ENCODE measurements at regions not wholly inside any gene's neighbourhood (a gene's known extent, or its start where the extent isn't known, plus 50 kb on each side); places are given as distances from the start of the nearest gene placed in this dataset.

DNA sequence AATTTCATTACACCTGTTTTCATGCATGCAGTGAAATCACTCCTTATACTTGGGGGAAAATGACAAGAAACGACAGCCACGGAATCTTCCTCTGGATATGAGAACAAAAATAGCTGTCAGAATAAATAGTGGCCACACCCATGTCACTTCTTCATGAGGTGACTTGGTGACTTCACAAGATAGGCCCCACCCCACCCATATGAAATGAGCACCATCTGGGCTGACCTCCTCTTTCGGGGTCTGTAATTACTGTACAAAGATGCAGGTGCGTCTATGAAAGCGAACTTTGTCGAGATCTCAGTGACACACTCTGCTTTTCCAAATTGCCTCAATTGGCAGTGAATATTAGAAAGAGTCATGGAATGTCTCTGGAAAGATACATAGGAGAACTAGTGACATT, 184.2 kb upstream of the CCN2 start:
- Histone ChIP-seq H3K4me1 (peaks cover 13% of the 10 kb centered on the region), H3K27me3 (ENCODE audit: low read depth) (no peaks in the 10 kb centered on the region), H3K36me3 (no peaks in the 10 kb centered on the region), H3K27ac (no peak overlapping the region), H3K9me3 (no peaks in the 10 kb centered on the region), H3K4me3 (no peak overlapping the region)
- DNase-seq, result no peak
- ATAC-seq, result no peak
- intact Hi-C loops (cut with DNase I), result no loop called here
- TF ChIP-seq, protein P1, sequence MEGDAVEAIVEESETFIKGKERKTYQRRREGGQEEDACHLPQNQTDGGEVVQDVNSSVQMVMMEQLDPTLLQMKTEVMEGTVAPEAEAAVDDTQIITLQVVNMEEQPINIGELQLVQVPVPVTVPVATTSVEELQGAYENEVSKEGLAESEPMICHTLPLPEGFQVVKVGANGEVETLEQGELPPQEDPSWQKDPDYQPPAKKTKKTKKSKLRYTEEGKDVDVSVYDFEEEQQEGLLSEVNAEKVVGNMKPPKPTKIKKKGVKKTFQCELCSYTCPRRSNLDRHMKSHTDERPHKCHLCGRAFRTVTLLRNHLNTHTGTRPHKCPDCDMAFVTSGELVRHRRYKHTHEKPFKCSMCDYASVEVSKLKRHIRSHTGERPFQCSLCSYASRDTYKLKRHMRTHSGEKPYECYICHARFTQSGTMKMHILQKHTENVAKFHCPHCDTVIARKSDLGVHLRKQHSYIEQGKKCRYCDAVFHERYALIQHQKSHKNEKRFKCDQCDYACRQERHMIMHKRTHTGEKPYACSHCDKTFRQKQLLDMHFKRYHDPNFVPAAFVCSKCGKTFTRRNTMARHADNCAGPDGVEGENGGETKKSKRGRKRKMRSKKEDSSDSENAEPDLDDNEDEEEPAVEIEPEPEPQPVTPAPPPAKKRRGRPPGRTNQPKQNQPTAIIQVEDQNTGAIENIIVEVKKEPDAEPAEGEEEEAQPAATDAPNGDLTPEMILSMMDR (IDR thresholded peaks at IDR 0.05), result no peak

DNA sequence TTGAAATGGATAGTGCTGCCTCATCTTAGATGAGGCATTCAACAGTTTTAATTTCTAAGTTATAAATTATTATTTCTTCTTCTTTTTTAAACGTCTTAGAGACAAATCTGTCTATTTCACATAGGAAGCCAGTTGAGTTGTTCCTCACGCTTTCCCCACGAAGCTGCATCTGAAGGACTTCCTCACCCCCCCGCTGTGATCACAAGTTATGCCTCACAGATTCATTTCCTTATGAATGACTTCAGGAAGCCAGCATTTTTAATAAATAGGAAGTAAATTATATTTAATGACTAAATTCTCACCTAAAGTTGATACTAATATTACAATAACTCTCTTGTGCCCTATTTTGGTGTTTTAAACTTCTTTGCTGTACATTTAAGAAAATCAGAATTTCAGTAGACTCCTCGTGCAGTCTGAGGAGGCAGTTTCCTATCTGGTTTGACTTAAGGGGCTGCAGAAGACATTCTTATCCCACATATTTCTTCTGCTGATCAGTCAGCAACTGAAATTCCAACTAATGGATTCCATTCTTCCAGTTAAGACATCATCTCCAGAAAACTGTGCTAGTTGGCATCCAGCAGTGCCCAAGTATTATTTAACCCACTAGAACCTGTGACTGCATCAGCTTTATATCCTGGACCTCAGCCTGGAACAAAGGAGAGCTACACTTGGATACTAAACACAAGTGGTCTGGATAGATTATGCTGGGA, 182.7 kb upstream of the CCN2 start:
- intact Hi-C loops (cut with DNase I), result no loop called here
- TF ChIP-seq, protein P1 (IDR thresholded peaks at IDR 0.05), result no peak
- Histone ChIP-seq H3K36me3 (no peaks in the 10 kb centered on the region), H3K27me3 (ENCODE audit: low read depth) (no peaks in the 10 kb centered on the region), H3K4me3 (no peak overlapping the region), H3K4me1 (peaks cover 13% of the 10 kb centered on the region), H3K9me3 (no peaks in the 10 kb centered on the region), H3K27ac (no peak overlapping the region)
- no peak for ATAC-seq
- peak; percentile 44 for DNase-seq

DNA sequence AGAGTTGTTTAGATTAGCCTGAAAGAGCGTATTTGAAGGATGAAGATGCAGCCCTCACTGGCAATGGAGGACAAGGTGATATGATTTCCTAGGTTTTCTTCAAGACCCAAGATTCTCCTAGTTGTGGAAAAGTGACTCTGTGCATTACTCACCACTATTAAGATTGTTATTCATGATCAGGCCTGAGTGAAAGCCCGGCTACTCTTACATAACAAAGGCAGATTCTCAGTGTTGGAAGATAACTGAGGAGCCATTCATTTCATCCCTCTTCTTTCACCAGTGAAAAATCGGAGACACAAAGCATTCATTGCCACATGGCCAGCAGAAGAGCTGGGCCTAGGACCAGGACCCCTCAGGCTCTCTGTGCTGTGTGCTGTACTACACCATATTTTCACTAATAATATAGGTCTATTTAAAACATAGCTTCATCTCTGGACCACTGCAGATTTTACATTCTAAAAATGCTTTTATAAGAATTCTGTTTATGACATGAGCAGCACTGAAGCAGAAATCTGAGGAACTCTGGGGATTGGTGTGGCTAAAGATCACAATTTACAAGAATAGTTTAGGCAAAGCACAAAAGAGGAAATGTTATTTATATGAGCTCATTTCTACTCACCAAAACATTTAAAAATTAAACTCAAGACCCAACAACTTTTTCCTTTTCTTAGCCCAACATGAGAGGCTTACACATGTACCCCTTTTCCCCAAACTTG, 181.9 kb upstream of the CCN2 start:
- H3K9me3 ChIP-seq, result no peaks in the 10 kb centered on the region
- no peak for DNase-seq
- no peaks in the 10 kb centered on the region for H3K27me3 ChIP-seq (ENCODE audit: low read depth)
- intact Hi-C loops (cut with DNase I), result no loop called here
- no peak overlapping the region for H3K4me3 ChIP-seq
- H3K4me1 ChIP-seq, result peaks cover 13% of the 10 kb centered on the region
- TF ChIP-seq, protein P1 (IDR thresholded peaks at IDR 0.05), result no peak
- H3K36me3 ChIP-seq, result no peaks in the 10 kb centered on the region
- H3K27ac ChIP-seq, result peak overlapping the region; percentile 8
- no peak for ATAC-seq

DNA sequence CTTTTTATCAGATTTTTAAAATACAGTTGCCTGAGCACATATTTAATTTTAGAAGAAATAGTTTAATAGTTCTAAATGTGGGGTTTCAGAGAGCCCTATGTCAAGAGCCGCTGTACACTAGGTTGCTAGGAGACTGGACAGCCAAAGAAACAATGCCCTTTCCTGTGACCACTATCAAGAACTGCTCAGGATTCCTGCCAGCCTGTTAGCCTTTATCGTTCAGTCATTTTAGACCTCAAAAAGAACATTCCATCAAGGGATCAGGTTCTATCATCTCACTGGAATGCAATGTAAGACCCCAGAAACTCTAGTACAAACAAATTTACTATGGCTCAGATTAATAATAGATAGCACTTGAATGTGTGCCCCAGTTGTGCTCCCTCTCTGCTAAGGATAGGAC, 181.2 kb upstream of the CCN2 start:
- DNase-seq (no peak), ATAC-seq (peak in 1 of 2 donors; percentile 56)
- intact Hi-C loops (cut with DNase I), result no loop called here
- Histone ChIP-seq H3K36me3 (no peaks in the 10 kb centered on the region), H3K9me3 (no peaks in the 10 kb centered on the region), H3K27me3 (ENCODE audit: low read depth) (no peaks in the 10 kb centered on the region), H3K4me3 (no peak overlapping the region), H3K4me1 (peaks cover 13% of the 10 kb centered on the region), H3K27ac (no peak overlapping the region)
- TF ChIP-seq, protein P1 (IDR thresholded peaks at IDR 0.05), result no peak

DNA sequence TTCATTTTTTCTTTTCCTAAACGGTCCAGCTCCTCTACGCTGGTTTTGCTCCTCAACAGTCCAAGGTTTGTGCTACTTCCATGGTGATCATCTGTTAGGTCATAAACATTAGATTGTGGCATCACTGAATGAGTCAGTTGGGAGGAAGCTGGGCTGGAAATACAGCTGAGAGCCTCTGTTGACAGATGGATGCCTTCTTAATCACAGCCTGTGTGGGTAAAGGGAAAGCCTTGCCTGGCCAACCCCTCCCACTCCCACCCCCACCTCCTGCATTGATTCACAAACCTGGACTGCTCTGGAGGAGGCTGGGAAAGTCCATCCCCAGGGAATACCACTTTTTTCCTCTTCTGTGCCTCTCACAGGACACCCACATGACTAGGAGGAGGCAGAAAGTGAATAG, 180.6 kb upstream of the CCN2 start:
- Histone ChIP-seq H3K36me3 (no peaks in the 10 kb centered on the region), H3K9me3 (no peaks in the 10 kb centered on the region), H3K27ac (no peak overlapping the region), H3K4me3 (no peak overlapping the region), H3K27me3 (ENCODE audit: low read depth) (no peaks in the 10 kb centered on the region), H3K4me1 (peaks cover 13% of the 10 kb centered on the region)
- TF ChIP-seq, protein P1 (IDR thresholded peaks at IDR 0.05), result no peak
- DNase-seq (no peak), ATAC-seq (peak; percentile 72 to 76)
- intact Hi-C loops (cut with DNase I), result no loop called here

All from lower lobe of right lung (tissue), 2 donors.